ENCODE measurements at regions not wholly inside any gene's neighbourhood (a gene's known extent, or its start where the extent isn't known, plus 50 kb on each side); places are given as distances from the start of the nearest gene placed in this dataset.
A peak's percentile ranks its signal among the peaks of the same experiment; 100 is the strongest.

GRCh38 chr5:117633093-117633492, 1058.5 kb upstream of the SEMA6A start:
- H3K4me1 ChIP-seq, result no peaks in the 10 kb centered on the region
- intact Hi-C loops (cut with DNase I; ENCODE audit: low total_unique reads), result no loop called here
- no peak for DNase-seq
- H3K4me3 ChIP-seq, result no peak overlapping the region
- TF ChIP-seq POLR2A (IDR thresholded peaks at IDR 0.05) (no peak), CTCF (IDR thresholded peaks at IDR 0.05) (no peak), POLR2AphosphoS5 (IDR thresholded peaks at IDR 0.05) (no peak), EP300 (IDR thresholded peaks at IDR 0.05) (no peak)
- no peaks in the 10 kb centered on the region for H3K36me3 ChIP-seq
- H3K9me3 ChIP-seq, result peaks cover 0 to 13% (median 2%) of the 10 kb centered on the region in 4 donors
- WGBS, 5 donors, result 86 to 89% (median 87%) methylated on average over 5 of the region's 5 CpGs
- no peak overlapping the region for H3K27ac ChIP-seq
- H3K27me3 ChIP-seq, result no peaks in the 10 kb centered on the region

GRCh38 chr5:117624201-117624600, 1049.6 kb upstream of the SEMA6A start:
- H3K36me3 ChIP-seq, result no peaks in the 10 kb centered on the region
- H3K9me3 ChIP-seq, result peaks cover 0 to 8% (median 0%) of the 10 kb centered on the region in 4 donors
- peaks cover 0 to 4% (median 0%) of the 10 kb centered on the region in 4 donors for H3K4me1 ChIP-seq
- DNase-seq, result no peak
- no peak overlapping the region for H3K4me3 ChIP-seq
- H3K27me3 ChIP-seq, result no peaks in the 10 kb centered on the region
- TF ChIP-seq POLR2AphosphoS5 (IDR thresholded peaks at IDR 0.05) (no peak), POLR2A (IDR thresholded peaks at IDR 0.05) (no peak), CTCF (IDR thresholded peaks at IDR 0.05) (no peak), EP300 (IDR thresholded peaks at IDR 0.05) (no peak)
- H3K27ac ChIP-seq, result no peak overlapping the region
- 82 to 91% (median 85%) methylated on average over 3 of the region's 3 CpGs for WGBS, 5 donors
- intact Hi-C loops (cut with DNase I; ENCODE audit: low total_unique reads), result no loop called here

GRCh38 chr5:117623042-117623805, 1048.6 kb upstream of the SEMA6A start:
- H3K36me3 ChIP-seq, result no peaks in the 10 kb centered on the region
- TF ChIP-seq POLR2A (IDR thresholded peaks at IDR 0.05) (no peak), POLR2AphosphoS5 (IDR thresholded peaks at IDR 0.05) (no peak)
- H3K4me1 ChIP-seq, result peaks cover 0 to 4% (median 0%) of the 10 kb centered on the region in 4 donors
- H3K9me3 ChIP-seq, result peaks cover 0 to 5% (median 0%) of the 10 kb centered on the region in 4 donors
- no peak overlapping the region for H3K4me3 ChIP-seq
- WGBS, 5 donors, result 24 to 31% (median 27%) methylated on average over 3 of the region's 3 CpGs
- DNase-seq, result peak in 1 of 2 donors; percentile 38
- H3K27ac ChIP-seq, result no peak overlapping the region
- H3K27me3 ChIP-seq, result no peaks in the 10 kb centered on the region
- intact Hi-C loops (cut with DNase I; ENCODE audit: low total_unique reads), result no loop called here

GRCh38 chr5:117621921-117622320, 1047.3 kb upstream of the SEMA6A start:
- 69 to 97% (median 84%) methylated on average over 1 of the region's 1 CpG for WGBS, 5 donors
- intact Hi-C loops (cut with DNase I; ENCODE audit: low total_unique reads), result no loop called here
- no peaks in the 10 kb centered on the region for H3K27me3 ChIP-seq
- no peak for DNase-seq
- peaks cover 0 to 4% (median 0%) of the 10 kb centered on the region in 4 donors for H3K4me1 ChIP-seq
- no peaks in the 10 kb centered on the region for H3K36me3 ChIP-seq
- H3K4me3 ChIP-seq, result no peak overlapping the region
- H3K27ac ChIP-seq, result no peak overlapping the region
- TF ChIP-seq POLR2A (IDR thresholded peaks at IDR 0.05) (no peak), POLR2AphosphoS5 (IDR thresholded peaks at IDR 0.05) (no peak), CTCF (IDR thresholded peaks at IDR 0.05) (no peak), EP300 (IDR thresholded peaks at IDR 0.05) (no peak)
- no peaks in the 10 kb centered on the region for H3K9me3 ChIP-seq

GRCh38 chr5:117615226-117615625, 1040.6 kb upstream of the SEMA6A start:
- Histone ChIP-seq H3K27me3 (no peaks in the 10 kb centered on the region), H3K9me3 (no peaks in the 10 kb centered on the region), H3K27ac (no peak overlapping the region), H3K36me3 (no peaks in the 10 kb centered on the region), H3K4me3 (no peak overlapping the region), H3K4me1 (no peaks in the 10 kb centered on the region)
- intact Hi-C loops (cut with DNase I; ENCODE audit: low total_unique reads), result no loop called here
- TF ChIP-seq POLR2AphosphoS5 (IDR thresholded peaks at IDR 0.05) (no peak), EP300 (IDR thresholded peaks at IDR 0.05) (no peak), POLR2A (IDR thresholded peaks at IDR 0.05) (no peak), CTCF (IDR thresholded peaks at IDR 0.05) (no peak)
- no peak for DNase-seq
